Activated B cell treated with CpG ODN at 0.5 μM for 24 hours (primary cell): ENCODE measurements at regions not wholly inside any gene's neighbourhood (a gene's known extent, or its start where the extent isn't known, plus 50 kb on each side); places are given as distances from the start of the nearest gene placed in this dataset.

Experiments
- ATAC-seq: fragments of 200-7000 bp; cut with Tn5 transposase; one replicate; pipeline ENCODE4 v1.10.0; 2021; ENCODE audit warnings: low read depth, mild to moderate bottlenecking, moderate library complexity
- CTCF ChIA-PET: fragments of 350-600 bp; sonication (Branson Sonifier 250); formaldehyde crosslinking; loops from one replicate; lab custom pipeline; 2021; ENCODE audit warnings: antibody characterized with exemption; lab: Charles Lee
- POLR2A ChIA-PET: fragments of 350-600 bp; sonication (Branson Sonifier 250); formaldehyde crosslinking; loops from one replicate; lab custom pipeline; 2021; ENCODE audit warnings: antibody characterized with exemption; lab: Charles Lee
- DNase-seq: peaks from one replicate; pipeline ENCODE4 v3.0.0; 2022
- H3K27ac Mint-ChIP-seq: one replicate; pipeline ENCODE4 v1.8.0; 2020; ENCODE audit warnings: mixed read lengths
- H3K27me3 Mint-ChIP-seq: one replicate; pipeline ENCODE4 v1.8.0; 2021; ENCODE audit warnings: mixed read lengths
- H3K36me3 Mint-ChIP-seq: one replicate; pipeline ENCODE4 v1.8.0; 2021; ENCODE audit warnings: low read depth, mixed read lengths
- H3K4me1 Mint-ChIP-seq: one replicate; pipeline ENCODE4 v1.8.0; 2021; ENCODE audit warnings: mixed read lengths
- H3K4me3 Mint-ChIP-seq: one replicate; pipeline ENCODE4 v1.8.0; 2020; ENCODE audit warnings: mild to moderate bottlenecking, mixed read lengths
- H3K9me3 Mint-ChIP-seq: one replicate; pipeline ENCODE4 v1.8.0; 2020; ENCODE audit warnings: mixed read lengths
- intact Hi-C: fragments of 100-400 bp; cut with micrococcal nuclease; formaldehyde crosslinking; loops from one replicate; pipeline ENCODE4 v1.15.1; 2024
- TF ChIP-seq, protein P1 (sequence below): fragments of 200-600 bp; IDR thresholded peaks from one replicate; pipeline ENCODE4 v1.8.0; 2022; ENCODE audit warnings: antibody characterized with exemption, mild to moderate bottlenecking

DNA sequence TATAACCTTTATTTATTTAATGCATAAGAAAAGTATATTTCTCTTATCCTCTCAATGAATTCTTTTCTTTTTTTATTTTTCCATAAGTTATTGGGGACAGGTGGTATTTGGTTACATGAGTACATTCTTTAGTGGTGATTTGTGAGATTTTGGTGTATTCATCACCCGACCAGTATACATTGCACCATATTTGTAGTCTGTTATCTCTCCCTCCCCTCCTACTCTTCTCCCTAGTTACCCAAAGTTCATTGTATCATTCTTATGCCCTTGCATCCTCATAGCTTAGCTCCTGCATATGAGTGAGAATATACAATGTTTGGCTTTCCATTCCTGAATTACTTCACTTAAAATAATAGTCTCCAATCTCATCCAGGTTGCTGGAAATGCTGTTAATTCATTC, 1900.0 kb upstream of the SEL1L start:
- ATAC-seq: no peak
- CTCF ChIA-PET: no interaction called here
- H3K9me3 Mint-ChIP-seq: peaks cover 14% of the 10 kb centered on the region
- H3K4me1 Mint-ChIP-seq: no peaks in the 10 kb centered on the region
- H3K27me3 Mint-ChIP-seq: no peaks in the 10 kb centered on the region
- POLR2A ChIA-PET: no interaction called here
- H3K36me3 Mint-ChIP-seq: no peaks in the 10 kb centered on the region
- H3K27ac Mint-ChIP-seq: no peak overlapping the region
- no peak for DNase-seq
- intact Hi-C loops: no loop called here
- no peak overlapping the region for H3K4me3 Mint-ChIP-seq
- TF ChIP-seq, protein P1, sequence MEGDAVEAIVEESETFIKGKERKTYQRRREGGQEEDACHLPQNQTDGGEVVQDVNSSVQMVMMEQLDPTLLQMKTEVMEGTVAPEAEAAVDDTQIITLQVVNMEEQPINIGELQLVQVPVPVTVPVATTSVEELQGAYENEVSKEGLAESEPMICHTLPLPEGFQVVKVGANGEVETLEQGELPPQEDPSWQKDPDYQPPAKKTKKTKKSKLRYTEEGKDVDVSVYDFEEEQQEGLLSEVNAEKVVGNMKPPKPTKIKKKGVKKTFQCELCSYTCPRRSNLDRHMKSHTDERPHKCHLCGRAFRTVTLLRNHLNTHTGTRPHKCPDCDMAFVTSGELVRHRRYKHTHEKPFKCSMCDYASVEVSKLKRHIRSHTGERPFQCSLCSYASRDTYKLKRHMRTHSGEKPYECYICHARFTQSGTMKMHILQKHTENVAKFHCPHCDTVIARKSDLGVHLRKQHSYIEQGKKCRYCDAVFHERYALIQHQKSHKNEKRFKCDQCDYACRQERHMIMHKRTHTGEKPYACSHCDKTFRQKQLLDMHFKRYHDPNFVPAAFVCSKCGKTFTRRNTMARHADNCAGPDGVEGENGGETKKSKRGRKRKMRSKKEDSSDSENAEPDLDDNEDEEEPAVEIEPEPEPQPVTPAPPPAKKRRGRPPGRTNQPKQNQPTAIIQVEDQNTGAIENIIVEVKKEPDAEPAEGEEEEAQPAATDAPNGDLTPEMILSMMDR: no peak

DNA sequence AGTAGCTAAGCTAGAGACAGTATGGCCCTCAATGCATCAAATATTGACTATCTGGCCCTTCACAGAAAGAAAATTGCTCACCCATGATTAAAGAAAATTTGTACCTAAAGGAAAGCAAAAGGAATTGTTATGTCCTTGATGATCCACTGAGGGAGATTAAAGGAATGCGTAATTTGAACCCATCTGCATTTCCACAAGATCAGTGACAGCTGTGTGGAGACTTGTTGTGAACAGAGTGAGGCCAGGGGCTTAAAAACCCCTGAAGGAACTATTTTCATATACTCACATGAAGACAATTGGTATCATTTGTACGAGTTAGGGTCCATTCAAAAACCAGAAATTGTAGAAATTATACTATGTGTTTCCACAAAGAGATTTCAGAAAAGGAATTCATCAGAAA, 1908.1 kb upstream of the SEL1L start:
- H3K27me3 Mint-ChIP-seq: no peaks in the 10 kb centered on the region
- intact Hi-C loops: no loop called here
- peaks cover 10% of the 10 kb centered on the region for H3K9me3 Mint-ChIP-seq
- H3K4me3 Mint-ChIP-seq: no peak overlapping the region
- H3K36me3 Mint-ChIP-seq: no peaks in the 10 kb centered on the region
- H3K27ac Mint-ChIP-seq: no peak overlapping the region
- ATAC-seq: no peak
- TF ChIP-seq, protein P1: no peak
- ChIA-PET CTCF (no interaction called here), POLR2A (no interaction called here)
- H3K4me1 Mint-ChIP-seq: no peaks in the 10 kb centered on the region
- DNase-seq: no peak

DNA sequence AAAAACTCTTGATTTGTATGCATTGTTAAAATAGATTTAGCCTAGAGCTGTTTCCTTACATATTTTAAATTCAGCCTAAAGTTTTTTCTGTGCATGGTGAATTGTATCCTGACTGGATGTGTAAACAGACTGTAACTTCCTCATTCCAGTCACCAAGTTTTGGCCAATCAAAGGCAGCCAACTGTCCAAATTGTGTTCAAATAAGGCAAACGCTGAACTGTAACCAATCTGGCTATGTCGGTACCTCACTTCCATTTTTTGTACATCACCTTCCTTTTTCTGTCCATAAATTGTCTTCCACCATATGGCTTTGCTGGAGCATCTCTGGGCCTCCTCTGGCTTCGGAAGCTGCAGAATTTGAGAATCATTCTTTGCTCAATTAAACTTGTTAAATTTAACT, 1921.9 kb upstream of the SEL1L start:
- ChIA-PET POLR2A (no interaction called here), CTCF (no interaction called here)
- no peaks in the 10 kb centered on the region for H3K4me1 Mint-ChIP-seq
- H3K4me3 Mint-ChIP-seq: no peak overlapping the region
- H3K36me3 Mint-ChIP-seq: no peaks in the 10 kb centered on the region
- intact Hi-C loops: no loop called here
- ATAC-seq (no peak), DNase-seq (no peak)
- H3K27me3 Mint-ChIP-seq: no peaks in the 10 kb centered on the region
- H3K9me3 Mint-ChIP-seq: peaks cover 19% of the 10 kb centered on the region
- TF ChIP-seq, protein P1: no peak
- no peak overlapping the region for H3K27ac Mint-ChIP-seq

DNA sequence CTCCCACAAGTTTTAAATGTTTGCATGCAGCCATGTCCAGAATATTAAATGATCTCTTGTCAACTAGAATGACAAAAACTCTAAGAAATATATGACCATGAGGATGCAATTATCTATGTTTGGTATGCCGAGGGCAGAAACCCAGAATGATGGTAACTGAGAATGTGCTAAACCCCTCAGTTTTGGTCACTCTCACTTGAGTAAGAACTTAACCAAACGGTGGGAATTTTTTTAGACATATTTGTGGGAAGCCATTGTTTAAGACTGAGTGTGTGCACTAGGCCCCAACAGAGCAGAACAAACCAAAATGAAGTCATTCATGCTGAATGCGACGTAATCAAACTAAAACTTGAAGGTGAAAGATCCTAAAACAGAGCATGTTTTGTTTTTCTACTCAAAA, 1927.9 kb upstream of the SEL1L start:
- TF ChIP-seq, protein P1: no peak
- H3K27ac Mint-ChIP-seq: no peak overlapping the region
- no peaks in the 10 kb centered on the region for H3K27me3 Mint-ChIP-seq
- peaks cover 13% of the 10 kb centered on the region for H3K9me3 Mint-ChIP-seq
- intact Hi-C loops: no loop called here
- no peak for DNase-seq
- ChIA-PET CTCF (no interaction called here), POLR2A (no interaction called here)
- H3K4me3 Mint-ChIP-seq: no peak overlapping the region
- no peaks in the 10 kb centered on the region for H3K4me1 Mint-ChIP-seq
- ATAC-seq: no peak
- no peaks in the 10 kb centered on the region for H3K36me3 Mint-ChIP-seq

DNA sequence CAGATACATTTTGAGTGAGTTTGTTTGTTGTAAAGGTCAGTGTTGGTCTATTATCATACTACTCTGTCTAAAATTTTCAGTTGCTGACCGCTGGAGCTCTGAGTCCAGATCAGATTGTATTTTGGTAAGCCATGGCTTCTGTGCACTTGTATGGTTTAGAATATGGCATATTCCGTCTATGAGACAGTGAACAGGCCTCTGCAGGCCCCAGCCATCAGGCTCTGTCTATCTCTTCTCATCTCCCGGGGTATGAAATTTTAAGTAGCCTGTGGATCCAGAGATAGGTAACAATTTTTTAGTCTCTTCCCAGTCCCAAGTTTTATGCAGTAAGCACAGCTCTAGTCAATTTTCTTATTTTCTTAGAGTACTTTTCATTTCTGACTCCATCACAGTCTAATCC, 1929.1 kb upstream of the SEL1L start:
- no peaks in the 10 kb centered on the region for H3K36me3 Mint-ChIP-seq
- CTCF ChIA-PET: no interaction called here
- ATAC-seq (no peak), DNase-seq (no peak)
- TF ChIP-seq, protein P1: no peak
- no peak overlapping the region for H3K27ac Mint-ChIP-seq
- no peaks in the 10 kb centered on the region for H3K27me3 Mint-ChIP-seq
- no peaks in the 10 kb centered on the region for H3K4me1 Mint-ChIP-seq
- H3K9me3 Mint-ChIP-seq: peaks cover 13% of the 10 kb centered on the region
- no peak overlapping the region for H3K4me3 Mint-ChIP-seq
- POLR2A ChIA-PET: no interaction called here
- intact Hi-C loops: no loop called here
